ENCODE measurements at regions not wholly inside any gene's neighbourhood (a gene's known extent, or its start where the extent isn't known, plus 50 kb on each side); places are given as distances from the start of the nearest gene placed in this dataset.

GRCh38 chr10:53005612-53006345 is 233.2 kb upstream of the MBL2 start:
- no peak for DNase-seq (ENCODE audit: low spot score)

- DNase-seq (ENCODE audit: low spot score): no peak
Observed at GRCh38 chr10:53003094-53003493, 230.5 kb upstream of the MBL2 start.

- no peak for DNase-seq (ENCODE audit: low spot score)
Observed at GRCh38 chr10:52999681-53000080, 227.1 kb upstream of the MBL2 start.

GRCh38 chr10:52999258-52999657 is 226.7 kb upstream of the MBL2 start:
- no peak for DNase-seq (ENCODE audit: low spot score)

- no peak for DNase-seq (ENCODE audit: low spot score)
Observed at GRCh38 chr10:52997007-52997406, 224.4 kb upstream of the MBL2 start.

- DNase-seq (ENCODE audit: low spot score): no peak
Observed at GRCh38 chr10:52994370-52994769, 221.8 kb upstream of the MBL2 start.

GRCh38 chr10:52993109-52993508 is 220.5 kb upstream of the MBL2 start:
- no peak for DNase-seq (ENCODE audit: low spot score)

- DNase-seq (ENCODE audit: low spot score): no peak
Observed at GRCh38 chr10:52992567-52992966, 220.0 kb upstream of the MBL2 start.

- DNase-seq (ENCODE audit: low spot score): no peak
Observed at GRCh38 chr10:52988923-52989322, 216.3 kb upstream of the MBL2 start.

GRCh38 chr10:52986125-52986524 is 213.5 kb upstream of the MBL2 start:
- no peak for DNase-seq (ENCODE audit: low spot score)

- no peak for DNase-seq (ENCODE audit: low spot score)
Observed at GRCh38 chr10:52984169-52984568, 211.6 kb upstream of the MBL2 start.

- DNase-seq (ENCODE audit: low spot score): no peak
Observed at GRCh38 chr10:52979295-52979990, 206.9 kb upstream of the MBL2 start.

- no peak for DNase-seq (ENCODE audit: low spot score)
Observed at GRCh38 chr10:52977581-52977980, 205.0 kb upstream of the MBL2 start.

GRCh38 chr10:52967806-52968795 is 195.5 kb upstream of the MBL2 start:
- DNase-seq (ENCODE audit: low spot score): no peak

- DNase-seq (ENCODE audit: low spot score): no peak
Observed at GRCh38 chr10:52966904-52967303, 194.3 kb upstream of the MBL2 start.

GRCh38 chr10:52965938-52966401 is 193.4 kb upstream of the MBL2 start:
- no peak for DNase-seq (ENCODE audit: low spot score)

GRCh38 chr10:52965509-52965908 is 192.9 kb upstream of the MBL2 start:
- DNase-seq (ENCODE audit: low spot score): no peak

- no peak for DNase-seq (ENCODE audit: low spot score)
Observed at GRCh38 chr10:52961323-52961722, 188.7 kb upstream of the MBL2 start.

GRCh38 chr10:52959810-52960209 is 187.2 kb upstream of the MBL2 start:
- no peak for DNase-seq (ENCODE audit: low spot score)

- DNase-seq (ENCODE audit: low spot score): no peak
Observed at GRCh38 chr10:52956861-52957260, 184.3 kb upstream of the MBL2 start.

GRCh38 chr10:52956461-52956860 is 183.9 kb upstream of the MBL2 start:
- DNase-seq (ENCODE audit: low spot score): peak; percentile 32

- DNase-seq (ENCODE audit: low spot score): no peak
Observed at GRCh38 chr10:52955337-52955736, 182.8 kb upstream of the MBL2 start.

All from RKO (cell line).